ENCODE measurements at regions not wholly inside any gene's neighbourhood (a gene's known extent, or its start where the extent isn't known, plus 50 kb on each side); places are given as distances from the start of the nearest gene placed in this dataset.

GRCh38 chr4:138964716-138965426 lies 50.7 kb upstream of the NOCT start:
- no peak for FAIRE-seq
- DNase-seq (ENCODE audit: insufficient read length, low spot score): no peak
- no peak for TF ChIP-seq SPI1 (IDR thresholded peaks at IDR 0.05; ENCODE audit: low read depth, low read length)
- TF ChIP-seq PAX5 (IDR thresholded peaks at IDR 0.05; ENCODE audit: insufficient read depth, low read length, severe bottlenecking): no peak
- no peak for TF ChIP-seq POLR2A (IDR thresholded peaks at IDR 0.05; ENCODE audit: low read depth, low read length)
- TF ChIP-seq POLR2AphosphoS5 (IDR thresholded peaks at IDR 0.05; ENCODE audit: low read depth, low read length): no peak
- no peak for TF ChIP-seq TAF1 (IDR thresholded peaks at IDR 0.05; ENCODE audit: low read depth, low read length)
- no peak for TF ChIP-seq POU2F2 (IDR thresholded peaks at IDR 0.05; ENCODE audit: low read depth, low read length)

DNA sequence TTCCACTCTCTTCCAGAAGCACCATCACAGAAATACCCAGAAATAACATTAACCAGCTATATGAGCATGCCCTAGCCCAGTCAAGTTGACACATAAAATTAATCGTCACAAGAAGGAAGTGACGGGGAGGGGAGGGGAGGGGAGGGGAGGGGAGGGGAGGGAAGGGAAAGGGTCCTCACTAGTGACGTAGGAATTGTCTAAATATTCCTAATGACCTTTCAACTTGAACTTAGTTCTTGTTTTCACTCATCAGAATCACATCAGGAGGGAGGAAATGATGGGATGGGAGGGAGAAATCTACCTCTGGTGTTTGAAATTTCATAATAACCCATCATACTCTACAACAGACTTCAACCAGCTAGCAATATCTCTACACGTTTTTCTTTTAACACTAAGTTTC lies 52.2 kb upstream of the NOCT start:
- DNase-seq (ENCODE audit: insufficient read length, low spot score): no peak
- no peak for TF ChIP-seq POU2F2 (IDR thresholded peaks at IDR 0.05; ENCODE audit: low read depth, low read length)
- TF ChIP-seq POLR2A (IDR thresholded peaks at IDR 0.05; ENCODE audit: low read depth, low read length): no peak
- no peak for TF ChIP-seq SPI1 (IDR thresholded peaks at IDR 0.05; ENCODE audit: low read depth, low read length)
- TF ChIP-seq PAX5 (IDR thresholded peaks at IDR 0.05; ENCODE audit: insufficient read depth, low read length, severe bottlenecking): no peak
- TF ChIP-seq POLR2AphosphoS5 (IDR thresholded peaks at IDR 0.05; ENCODE audit: low read depth, low read length): no peak
- no peak for TF ChIP-seq TAF1 (IDR thresholded peaks at IDR 0.05; ENCODE audit: low read depth, low read length)
- FAIRE-seq: no peak

DNA sequence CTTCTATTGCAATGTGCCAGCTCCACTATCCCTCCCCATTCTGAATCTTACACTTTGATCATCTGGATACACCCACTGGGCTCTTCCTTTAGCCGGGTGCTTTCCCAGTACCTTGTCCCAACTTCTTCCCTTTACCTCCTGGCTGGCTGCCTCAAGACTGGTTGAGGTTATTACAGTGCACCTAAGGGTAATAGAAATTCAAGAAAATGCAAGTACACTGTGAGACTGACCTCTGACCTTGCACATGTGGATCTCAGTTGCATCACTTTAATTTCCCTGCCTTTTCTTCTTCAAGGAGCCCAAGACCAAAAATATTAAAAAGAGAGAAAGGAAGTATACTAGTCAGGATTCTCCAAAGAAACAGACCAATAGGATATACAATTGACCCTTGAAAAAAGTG lies 53.9 kb upstream of the NOCT start:
- DNase-seq (ENCODE audit: insufficient read length, low spot score) (no peak), FAIRE-seq (no peak)
- TF ChIP-seq PAX5 (IDR thresholded peaks at IDR 0.05; ENCODE audit: insufficient read depth, low read length, severe bottlenecking): no peak
- TF ChIP-seq POLR2AphosphoS5 (IDR thresholded peaks at IDR 0.05; ENCODE audit: low read depth, low read length): no peak
- TF ChIP-seq POU2F2 (IDR thresholded peaks at IDR 0.05; ENCODE audit: low read depth, low read length): no peak
- no peak for TF ChIP-seq SPI1 (IDR thresholded peaks at IDR 0.05; ENCODE audit: low read depth, low read length)

DNA sequence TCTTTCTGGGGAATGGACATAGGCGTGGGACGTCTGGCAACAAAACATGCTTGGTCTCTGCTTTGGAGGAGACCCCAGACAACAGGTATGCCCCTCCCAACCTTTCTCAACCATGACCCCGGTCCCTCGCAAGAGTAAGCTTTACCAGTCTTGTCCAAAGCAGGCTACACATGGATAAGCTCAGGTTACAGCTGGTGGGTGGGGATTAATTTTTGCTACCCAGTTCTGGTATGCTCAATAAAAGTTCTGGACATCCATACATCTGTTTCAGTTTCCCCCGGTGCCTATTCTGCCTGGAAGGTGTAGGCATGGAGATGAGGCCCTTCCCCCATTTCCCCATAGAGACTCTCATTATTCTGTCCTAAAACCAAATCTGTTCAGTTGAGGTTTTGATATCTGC lies 54.5 kb upstream of the NOCT start:
- TF ChIP-seq PAX5 (IDR thresholded peaks at IDR 0.05; ENCODE audit: insufficient read depth, low read length, severe bottlenecking) (no peak), SPI1 (IDR thresholded peaks at IDR 0.05; ENCODE audit: low read depth, low read length) (no peak), POLR2A (IDR thresholded peaks at IDR 0.05; ENCODE audit: low read depth, low read length) (no peak), TAF1 (IDR thresholded peaks at IDR 0.05; ENCODE audit: low read depth, low read length) (no peak)
- DNase-seq (ENCODE audit: insufficient read length, low spot score) (no peak), FAIRE-seq (no peak)

- DNase-seq (ENCODE audit: insufficient read length, low spot score) (no peak), FAIRE-seq (no peak)
- no peak for TF ChIP-seq PAX5 (IDR thresholded peaks at IDR 0.05; ENCODE audit: insufficient read depth, low read length, severe bottlenecking)
- no peak for TF ChIP-seq TAF1 (IDR thresholded peaks at IDR 0.05; ENCODE audit: low read depth, low read length)
- no peak for TF ChIP-seq POLR2A (IDR thresholded peaks at IDR 0.05; ENCODE audit: low read depth, low read length)
These were observed 55.3 kb upstream of the NOCT start for GRCh38 chr4:138960175-138960710.

GRCh38 chr4:138959097-138959815 lies 56.3 kb upstream of the NOCT start:
- no peak for DNase-seq (ENCODE audit: insufficient read length, low spot score)
- TF ChIP-seq SPI1 (IDR thresholded peaks at IDR 0.05; ENCODE audit: low read depth, low read length) (no peak), POLR2A (IDR thresholded peaks at IDR 0.05; ENCODE audit: low read depth, low read length) (no peak), PAX5 (IDR thresholded peaks at IDR 0.05; ENCODE audit: insufficient read depth, low read length, severe bottlenecking) (no peak), POLR2AphosphoS5 (IDR thresholded peaks at IDR 0.05; ENCODE audit: low read depth, low read length) (no peak), POU2F2 (IDR thresholded peaks at IDR 0.05; ENCODE audit: low read depth, low read length) (no peak), TAF1 (IDR thresholded peaks at IDR 0.05; ENCODE audit: low read depth, low read length) (no peak)
- FAIRE-seq: no peak

DNA sequence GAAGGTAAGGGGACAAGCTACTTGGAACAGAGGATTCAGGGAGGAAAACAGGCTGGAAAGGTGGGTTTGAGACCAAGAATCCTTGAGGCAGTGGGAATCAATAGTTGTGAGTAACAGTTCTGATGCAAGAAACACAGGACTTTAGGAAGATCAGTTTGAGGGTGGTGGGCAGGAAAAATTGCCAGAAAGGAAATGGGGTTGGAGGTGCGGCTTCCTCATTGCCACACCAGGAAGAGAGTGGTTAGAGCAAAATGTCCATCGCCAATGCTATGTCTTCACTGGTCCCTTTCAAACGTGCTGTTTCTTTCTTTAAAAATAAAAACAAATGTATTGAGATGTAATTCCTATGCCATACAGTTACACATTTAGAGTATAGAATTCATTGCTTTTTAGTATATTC lies 57.1 kb upstream of the NOCT start:
- TF ChIP-seq PAX5 (IDR thresholded peaks at IDR 0.05; ENCODE audit: insufficient read depth, low read length, severe bottlenecking) (no peak), POU2F2 (IDR thresholded peaks at IDR 0.05; ENCODE audit: low read depth, low read length) (no peak), POLR2AphosphoS5 (IDR thresholded peaks at IDR 0.05; ENCODE audit: low read depth, low read length) (no peak), POLR2A (IDR thresholded peaks at IDR 0.05; ENCODE audit: low read depth, low read length) (no peak), TAF1 (IDR thresholded peaks at IDR 0.05; ENCODE audit: low read depth, low read length) (no peak), SPI1 (IDR thresholded peaks at IDR 0.05; ENCODE audit: low read depth, low read length) (no peak)
- FAIRE-seq (no peak), DNase-seq (ENCODE audit: insufficient read length, low spot score) (no peak)

- TF ChIP-seq TAF1 (IDR thresholded peaks at IDR 0.05; ENCODE audit: low read depth, low read length) (no peak), POLR2AphosphoS5 (IDR thresholded peaks at IDR 0.05; ENCODE audit: low read depth, low read length) (no peak), PAX5 (IDR thresholded peaks at IDR 0.05; ENCODE audit: insufficient read depth, low read length, severe bottlenecking) (no peak), POU2F2 (IDR thresholded peaks at IDR 0.05; ENCODE audit: low read depth, low read length) (no peak), SPI1 (IDR thresholded peaks at IDR 0.05; ENCODE audit: low read depth, low read length) (no peak), POLR2A (IDR thresholded peaks at IDR 0.05; ENCODE audit: low read depth, low read length) (no peak)
- no peak for DNase-seq (ENCODE audit: insufficient read length, low spot score)
- no peak for FAIRE-seq
These were observed 58.3 kb upstream of the NOCT start for GRCh38 chr4:138957302-138957701.

- DNase-seq (ENCODE audit: insufficient read length, low spot score) (no peak), FAIRE-seq (no peak)
- TF ChIP-seq POU2F2 (IDR thresholded peaks at IDR 0.05; ENCODE audit: low read depth, low read length) (no peak), TAF1 (IDR thresholded peaks at IDR 0.05; ENCODE audit: low read depth, low read length) (no peak), PAX5 (IDR thresholded peaks at IDR 0.05; ENCODE audit: insufficient read depth, low read length, severe bottlenecking) (no peak), POLR2AphosphoS5 (IDR thresholded peaks at IDR 0.05; ENCODE audit: low read depth, low read length) (no peak), POLR2A (IDR thresholded peaks at IDR 0.05; ENCODE audit: low read depth, low read length) (no peak), SPI1 (IDR thresholded peaks at IDR 0.05; ENCODE audit: low read depth, low read length) (no peak)
These were observed 61.2 kb upstream of the NOCT start for GRCh38 chr4:138954428-138954827.

Data from GM12891 (cell line).